Liver (tissue), 3 donors: ENCODE measurements at regions not wholly inside any gene's neighbourhood (a gene's known extent, or its start where the extent isn't known, plus 50 kb on each side); places are given as distances from the start of the nearest gene placed in this dataset.

Experiments used
- JUND ChIP-seq, 2 donors: IDR thresholded peaks; 2 replicates each; pipeline ENCODE4 v1.6.1; 2016; ENCODE audit warnings: antibody characterized with exemption in 2 of 2
- TAF1 ChIP-seq: conservative IDR thresholded peaks from 2 replicates; pipeline ENCODE4 v1.6.1; 2016; ENCODE audit warnings: antibody characterized with exemption, mild to moderate bottlenecking
- ZBTB33 ChIP-seq: IDR thresholded peaks from 2 replicates; pipeline ENCODE4 v1.6.1; 2016; ENCODE audit warnings: antibody characterized with exemption
- TF ChIP-seq, protein P1 (sequence below): fragments of 150-350 bp; IDR thresholded peaks from 2 replicates; pipeline ENCODE4 v1.5.1; 2017; ENCODE audit warnings: improper control_type of control experiment, low read depth, low read length; ENCODE audit not compliant: missing input control
- donor health status: healthy.
- donor health status: healthy.

DNA sequence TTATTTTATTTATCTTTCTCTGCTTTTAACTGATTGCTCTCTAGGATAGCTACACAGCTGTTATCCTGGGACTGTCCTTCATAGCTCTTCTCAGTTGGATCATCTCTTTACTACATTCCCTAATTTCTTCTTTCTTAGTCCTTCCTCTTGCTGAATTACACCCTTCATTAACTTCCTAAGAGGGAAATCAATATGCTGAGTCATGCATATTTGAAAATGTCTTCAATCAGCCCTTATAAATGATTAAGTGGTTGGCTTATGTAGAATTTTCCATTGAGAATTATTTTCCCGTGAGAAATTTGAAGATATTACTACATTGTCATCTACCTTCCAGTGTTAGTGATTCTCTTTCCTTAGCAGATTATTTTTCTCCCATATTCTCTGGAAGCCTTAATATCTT, 214.2 kb downstream of the SOCS6 start:
- TF ChIP-seq, protein P1, sequence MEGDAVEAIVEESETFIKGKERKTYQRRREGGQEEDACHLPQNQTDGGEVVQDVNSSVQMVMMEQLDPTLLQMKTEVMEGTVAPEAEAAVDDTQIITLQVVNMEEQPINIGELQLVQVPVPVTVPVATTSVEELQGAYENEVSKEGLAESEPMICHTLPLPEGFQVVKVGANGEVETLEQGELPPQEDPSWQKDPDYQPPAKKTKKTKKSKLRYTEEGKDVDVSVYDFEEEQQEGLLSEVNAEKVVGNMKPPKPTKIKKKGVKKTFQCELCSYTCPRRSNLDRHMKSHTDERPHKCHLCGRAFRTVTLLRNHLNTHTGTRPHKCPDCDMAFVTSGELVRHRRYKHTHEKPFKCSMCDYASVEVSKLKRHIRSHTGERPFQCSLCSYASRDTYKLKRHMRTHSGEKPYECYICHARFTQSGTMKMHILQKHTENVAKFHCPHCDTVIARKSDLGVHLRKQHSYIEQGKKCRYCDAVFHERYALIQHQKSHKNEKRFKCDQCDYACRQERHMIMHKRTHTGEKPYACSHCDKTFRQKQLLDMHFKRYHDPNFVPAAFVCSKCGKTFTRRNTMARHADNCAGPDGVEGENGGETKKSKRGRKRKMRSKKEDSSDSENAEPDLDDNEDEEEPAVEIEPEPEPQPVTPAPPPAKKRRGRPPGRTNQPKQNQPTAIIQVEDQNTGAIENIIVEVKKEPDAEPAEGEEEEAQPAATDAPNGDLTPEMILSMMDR = no peak
- TF ChIP-seq TAF1 (no peak), ZBTB33 (no peak), JUND (IDR thresholded peaks at IDR 0.05) (no peak)
